ENCODE measurements at regions not wholly inside any gene's neighbourhood (a gene's known extent, or its start where the extent isn't known, plus 50 kb on each side); places are given as distances from the start of the nearest gene placed in this dataset.

DNA sequence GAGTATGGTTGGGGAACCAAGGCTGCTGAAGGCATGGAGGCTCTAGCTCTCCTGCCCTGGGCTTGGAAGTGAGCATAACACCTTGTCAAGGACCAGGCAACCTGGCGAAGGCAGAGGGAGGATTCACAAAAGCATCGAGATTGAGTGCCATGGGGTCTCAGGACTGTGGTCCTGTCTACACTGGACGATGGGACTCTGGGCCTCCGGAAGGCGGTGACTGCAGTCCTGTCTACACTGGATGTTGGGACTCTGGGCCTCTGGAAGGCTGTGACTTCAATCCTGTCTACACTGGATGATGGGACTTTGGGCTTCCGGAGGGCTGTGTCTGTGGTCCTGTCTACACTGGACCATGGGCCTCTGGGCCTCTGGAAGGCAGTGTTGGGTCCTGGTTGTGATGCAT is 290.4 kb downstream of the TEX29 start:
- ATAC-seq: no peak
- no peaks in the 10 kb centered on the region for H3K27me3 Mint-ChIP-seq (ENCODE audit: low read depth)
- DNase-seq (ENCODE audit: low spot score): no peak
- POLR2A ChIA-PET: no interaction called here
- TF ChIP-seq MXD4 (CRISPR knock-in tag; IDR thresholded peaks at IDR 0.05; ENCODE audit: borderline replicate concordance) (no peak), SOX15 (CRISPR knock-in tag; IDR thresholded peaks at IDR 0.05) (no peak), GTF2I (CRISPR knock-in tag; conservative IDR thresholded peaks at IDR 0.05) (no peak), NFATC4 (CRISPR knock-in tag; IDR thresholded peaks at IDR 0.05) (no peak), CREB1 (CRISPR knock-in tag; IDR thresholded peaks at IDR 0.05) (no peak), MYBL2 (CRISPR knock-in tag; IDR thresholded peaks at IDR 0.05) (no peak), SMAD4 (CRISPR knock-in tag; IDR thresholded peaks at IDR 0.05) (no peak), EMX1 (CRISPR knock-in tag; IDR thresholded peaks at IDR 0.05) (no peak), ZNF263 (CRISPR knock-in tag; IDR thresholded peaks at IDR 0.05; ENCODE audit: low read depth) (no peak), ZBTB21 (CRISPR knock-in tag; IDR thresholded peaks at IDR 0.05; ENCODE audit: borderline replicate concordance) (no peak), ZNF121 (CRISPR knock-in tag; IDR thresholded peaks at IDR 0.05) (no peak), JUN (CRISPR knock-in tag; IDR thresholded peaks at IDR 0.05) (no peak), ZNF423 (CRISPR knock-in tag; IDR thresholded peaks at IDR 0.05) (no peak)
- TF ChIP-seq, protein P1, sequence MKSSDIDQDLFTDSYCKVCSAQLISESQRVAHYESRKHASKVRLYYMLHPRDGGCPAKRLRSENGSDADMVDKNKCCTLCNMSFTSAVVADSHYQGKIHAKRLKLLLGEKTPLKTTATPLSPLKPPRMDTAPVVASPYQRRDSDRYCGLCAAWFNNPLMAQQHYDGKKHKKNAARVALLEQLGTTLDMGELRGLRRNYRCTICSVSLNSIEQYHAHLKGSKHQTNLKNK (CRISPR knock-in tag; IDR thresholded peaks at IDR 0.05): no peak
- TF ChIP-seq, protein P2, sequence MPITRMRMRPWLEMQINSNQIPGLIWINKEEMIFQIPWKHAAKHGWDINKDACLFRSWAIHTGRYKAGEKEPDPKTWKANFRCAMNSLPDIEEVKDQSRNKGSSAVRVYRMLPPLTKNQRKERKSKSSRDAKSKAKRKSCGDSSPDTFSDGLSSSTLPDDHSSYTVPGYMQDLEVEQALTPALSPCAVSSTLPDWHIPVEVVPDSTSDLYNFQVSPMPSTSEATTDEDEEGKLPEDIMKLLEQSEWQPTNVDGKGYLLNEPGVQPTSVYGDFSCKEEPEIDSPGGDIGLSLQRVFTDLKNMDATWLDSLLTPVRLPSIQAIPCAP (CRISPR knock-in tag; IDR thresholded peaks at IDR 0.05): no peak
- TF ChIP-seq, protein P3, sequence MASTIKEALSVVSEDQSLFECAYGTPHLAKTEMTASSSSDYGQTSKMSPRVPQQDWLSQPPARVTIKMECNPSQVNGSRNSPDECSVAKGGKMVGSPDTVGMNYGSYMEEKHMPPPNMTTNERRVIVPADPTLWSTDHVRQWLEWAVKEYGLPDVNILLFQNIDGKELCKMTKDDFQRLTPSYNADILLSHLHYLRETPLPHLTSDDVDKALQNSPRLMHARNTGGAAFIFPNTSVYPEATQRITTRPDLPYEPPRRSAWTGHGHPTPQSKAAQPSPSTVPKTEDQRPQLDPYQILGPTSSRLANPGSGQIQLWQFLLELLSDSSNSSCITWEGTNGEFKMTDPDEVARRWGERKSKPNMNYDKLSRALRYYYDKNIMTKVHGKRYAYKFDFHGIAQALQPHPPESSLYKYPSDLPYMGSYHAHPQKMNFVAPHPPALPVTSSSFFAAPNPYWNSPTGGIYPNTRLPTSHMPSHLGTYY (CRISPR knock-in tag; IDR thresholded peaks at IDR 0.05): no peak
- TF ChIP-seq, protein P4, sequence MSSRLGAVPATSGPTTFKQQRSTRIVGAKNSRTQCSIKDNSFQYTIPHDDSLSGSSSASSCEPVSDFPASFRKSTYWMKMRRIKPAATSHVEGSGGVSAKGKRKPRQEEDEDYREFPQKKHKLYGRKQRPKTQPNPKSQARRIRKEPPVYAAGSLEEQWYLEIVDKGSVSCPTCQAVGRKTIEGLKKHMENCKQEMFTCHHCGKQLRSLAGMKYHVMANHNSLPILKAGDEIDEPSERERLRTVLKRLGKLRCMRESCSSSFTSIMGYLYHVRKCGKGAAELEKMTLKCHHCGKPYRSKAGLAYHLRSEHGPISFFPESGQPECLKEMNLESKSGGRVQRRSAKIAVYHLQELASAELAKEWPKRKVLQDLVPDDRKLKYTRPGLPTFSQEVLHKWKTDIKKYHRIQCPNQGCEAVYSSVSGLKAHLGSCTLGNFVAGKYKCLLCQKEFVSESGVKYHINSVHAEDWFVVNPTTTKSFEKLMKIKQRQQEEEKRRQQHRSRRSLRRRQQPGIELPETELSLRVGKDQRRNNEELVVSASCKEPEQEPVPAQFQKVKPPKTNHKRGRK (CRISPR knock-in tag; IDR thresholded peaks at IDR 0.05; ENCODE audit: borderline replicate concordance): no peak
- TF ChIP-seq, protein P5, sequence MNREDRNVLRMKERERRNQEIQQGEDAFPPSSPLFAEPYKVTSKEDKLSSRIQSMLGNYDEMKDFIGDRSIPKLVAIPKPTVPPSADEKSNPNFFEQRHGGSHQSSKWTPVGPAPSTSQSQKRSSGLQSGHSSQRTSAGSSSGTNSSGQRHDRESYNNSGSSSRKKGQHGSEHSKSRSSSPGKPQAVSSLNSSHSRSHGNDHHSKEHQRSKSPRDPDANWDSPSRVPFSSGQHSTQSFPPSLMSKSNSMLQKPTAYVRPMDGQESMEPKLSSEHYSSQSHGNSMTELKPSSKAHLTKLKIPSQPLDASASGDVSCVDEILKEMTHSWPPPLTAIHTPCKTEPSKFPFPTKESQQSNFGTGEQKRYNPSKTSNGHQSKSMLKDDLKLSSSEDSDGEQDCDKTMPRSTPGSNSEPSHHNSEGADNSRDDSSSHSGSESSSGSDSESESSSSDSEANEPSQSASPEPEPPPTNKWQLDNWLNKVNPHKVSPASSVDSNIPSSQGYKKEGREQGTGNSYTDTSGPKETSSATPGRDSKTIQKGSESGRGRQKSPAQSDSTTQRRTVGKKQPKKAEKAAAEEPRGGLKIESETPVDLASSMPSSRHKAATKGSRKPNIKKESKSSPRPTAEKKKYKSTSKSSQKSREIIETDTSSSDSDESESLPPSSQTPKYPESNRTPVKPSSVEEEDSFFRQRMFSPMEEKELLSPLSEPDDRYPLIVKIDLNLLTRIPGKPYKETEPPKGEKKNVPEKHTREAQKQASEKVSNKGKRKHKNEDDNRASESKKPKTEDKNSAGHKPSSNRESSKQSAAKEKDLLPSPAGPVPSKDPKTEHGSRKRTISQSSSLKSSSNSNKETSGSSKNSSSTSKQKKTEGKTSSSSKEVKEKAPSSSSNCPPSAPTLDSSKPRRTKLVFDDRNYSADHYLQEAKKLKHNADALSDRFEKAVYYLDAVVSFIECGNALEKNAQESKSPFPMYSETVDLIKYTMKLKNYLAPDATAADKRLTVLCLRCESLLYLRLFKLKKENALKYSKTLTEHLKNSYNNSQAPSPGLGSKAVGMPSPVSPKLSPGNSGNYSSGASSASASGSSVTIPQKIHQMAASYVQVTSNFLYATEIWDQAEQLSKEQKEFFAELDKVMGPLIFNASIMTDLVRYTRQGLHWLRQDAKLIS (CRISPR knock-in tag; IDR thresholded peaks at IDR 0.05; ENCODE audit: borderline replicate concordance): no peak
- no peak overlapping the region for H3K27ac Mint-ChIP-seq
- H3K9me3 Mint-ChIP-seq: peaks cover 4% of the 10 kb centered on the region; the same call in 1 of the 2 replicates
- H3K4me1 Mint-ChIP-seq: peaks cover 6% of the 10 kb centered on the region
- CTCF ChIA-PET: interaction anchor here (1.4 kb wide), 1 partner anchor 136 kb away, joined by 5 read pairs; no protein-coding TSS in a partner anchor
- no peak overlapping the region for H3K4me3 Mint-ChIP-seq
- H3K36me3 Mint-ChIP-seq: no peaks in the 10 kb centered on the region

DNA sequence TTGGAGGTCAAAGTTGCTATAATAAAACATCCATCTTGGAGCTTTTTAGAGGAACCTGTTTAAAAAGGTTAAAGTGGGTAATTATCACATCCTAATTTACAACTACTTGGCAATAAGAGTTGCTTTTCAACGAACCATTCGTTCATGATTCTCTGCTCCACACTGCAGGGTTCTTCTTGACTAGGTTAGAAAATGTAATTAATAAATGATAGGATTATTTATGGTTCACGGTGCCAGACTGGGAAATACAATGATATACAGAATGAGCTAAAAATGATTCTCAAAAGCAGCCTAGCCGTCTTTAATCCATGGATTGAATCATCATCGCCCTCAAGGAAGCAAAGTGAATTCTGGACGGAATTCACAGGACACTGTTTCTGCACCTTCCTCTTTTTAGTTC is 291.2 kb downstream of the TEX29 start:
- DNase-seq (ENCODE audit: low spot score) (no peak), ATAC-seq (no peak)
- Mint-ChIP-seq H3K4me1 (peaks cover 5% of the 10 kb centered on the region), H3K9me3 (no peaks in the 10 kb centered on the region), H3K27me3 (ENCODE audit: low read depth) (no peaks in the 10 kb centered on the region), H3K36me3 (no peaks in the 10 kb centered on the region), H3K27ac (no peak overlapping the region), H3K4me3 (no peak overlapping the region)
- POLR2A ChIA-PET: no interaction called here
- CTCF ChIA-PET: interaction anchor here (1.4 kb wide), 1 partner anchor 137 kb away, joined by 5 read pairs; no protein-coding TSS in a partner anchor
- TF ChIP-seq, protein P6, sequence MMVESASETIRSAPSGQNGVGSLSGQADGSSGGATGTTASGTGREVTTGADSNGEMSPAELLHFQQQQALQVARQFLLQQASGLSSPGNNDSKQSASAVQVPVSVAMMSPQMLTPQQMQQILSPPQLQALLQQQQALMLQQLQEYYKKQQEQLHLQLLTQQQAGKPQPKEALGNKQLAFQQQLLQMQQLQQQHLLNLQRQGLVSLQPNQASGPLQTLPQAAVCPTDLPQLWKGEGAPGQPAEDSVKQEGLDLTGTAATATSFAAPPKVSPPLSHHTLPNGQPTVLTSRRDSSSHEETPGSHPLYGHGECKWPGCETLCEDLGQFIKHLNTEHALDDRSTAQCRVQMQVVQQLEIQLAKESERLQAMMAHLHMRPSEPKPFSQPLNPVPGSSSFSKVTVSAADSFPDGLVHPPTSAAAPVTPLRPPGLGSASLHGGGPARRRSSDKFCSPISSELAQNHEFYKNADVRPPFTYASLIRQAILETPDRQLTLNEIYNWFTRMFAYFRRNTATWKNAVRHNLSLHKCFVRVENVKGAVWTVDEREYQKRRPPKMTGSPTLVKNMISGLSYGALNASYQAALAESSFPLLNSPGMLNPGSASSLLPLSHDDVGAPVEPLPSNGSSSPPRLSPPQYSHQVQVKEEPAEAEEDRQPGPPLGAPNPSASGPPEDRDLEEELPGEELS (CRISPR knock-in tag; IDR thresholded peaks at IDR 0.05): no peak
- TF ChIP-seq NFYB (CRISPR knock-in tag; conservative IDR thresholded peaks at IDR 0.05; ENCODE audit: low read depth): no peak
- TF ChIP-seq, protein P7, sequence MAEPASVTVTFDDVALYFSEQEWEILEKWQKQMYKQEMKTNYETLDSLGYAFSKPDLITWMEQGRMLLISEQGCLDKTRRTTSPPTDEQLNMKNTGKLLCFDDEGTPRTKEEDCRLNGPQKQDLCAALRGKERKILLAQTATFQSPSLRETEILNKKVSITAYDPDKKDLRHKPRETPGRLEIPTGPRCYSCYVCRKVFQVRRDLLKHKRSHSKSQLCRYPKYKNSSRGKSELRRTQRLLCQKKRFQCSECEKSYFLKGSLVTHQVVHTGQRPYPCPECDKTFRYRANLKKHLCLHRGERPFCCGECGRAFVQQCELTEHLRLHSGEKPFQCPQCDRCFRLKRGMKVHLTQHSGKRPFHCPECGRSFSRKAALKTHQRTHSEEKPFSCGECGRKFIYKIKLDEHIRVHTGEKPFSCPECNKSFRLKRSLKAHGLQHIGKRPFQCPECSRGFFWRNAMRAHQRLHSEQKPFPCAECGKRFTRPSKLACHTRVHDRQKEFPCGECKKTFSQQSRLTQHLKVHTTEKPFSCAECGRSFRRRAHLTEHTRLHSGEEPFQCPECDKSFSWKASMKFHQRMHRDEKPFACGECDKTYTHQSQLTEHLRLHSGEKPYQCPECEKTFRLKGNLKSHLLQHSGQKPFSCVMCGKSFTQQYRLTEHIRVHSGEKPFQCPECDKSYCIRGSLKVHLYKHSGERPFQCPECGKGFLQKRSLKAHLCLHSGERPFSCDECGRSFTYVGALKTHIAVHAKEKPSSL (CRISPR knock-in tag; conservative IDR thresholded peaks at IDR 0.05): no peak
- no peak for TF ChIP-seq JUN (CRISPR knock-in tag; IDR thresholded peaks at IDR 0.05)
- no peak for TF ChIP-seq ESRRA (CRISPR knock-in tag; IDR thresholded peaks at IDR 0.05; ENCODE audit: borderline replicate concordance)
- no peak for TF ChIP-seq OVOL2 (CRISPR knock-in tag; IDR thresholded peaks at IDR 0.05; ENCODE audit: borderline replicate concordance)
- TF ChIP-seq SP1 (CRISPR knock-in tag; conservative IDR thresholded peaks at IDR 0.05): no peak
- TF ChIP-seq, protein P8, sequence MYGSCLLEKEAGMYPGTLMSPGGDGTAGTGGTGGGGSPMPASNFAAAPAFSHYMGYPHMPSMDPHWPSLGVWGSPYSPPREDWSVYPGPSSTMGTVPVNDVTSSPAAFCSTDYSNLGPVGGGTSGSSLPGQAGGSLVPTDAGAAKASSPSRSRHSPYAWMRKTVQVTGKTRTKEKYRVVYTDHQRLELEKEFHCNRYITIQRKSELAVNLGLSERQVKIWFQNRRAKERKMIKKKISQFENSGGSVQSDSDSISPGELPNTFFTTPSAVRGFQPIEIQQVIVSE (CRISPR knock-in tag; IDR thresholded peaks at IDR 0.05; ENCODE audit: borderline replicate concordance): no peak

Measured in WTC11 (cell line).